Fibroblast of mammary gland (primary cell): ENCODE measurements at regions not wholly inside any gene's neighbourhood (a gene's known extent, or its start where the extent isn't known, plus 50 kb on each side); places are given as distances from the start of the nearest gene placed in this dataset.

Experiments
- DNase-seq: peaks from one replicate; pipeline ENCODE4 v3.0.0-alpha.2; 2010; ENCODE audit warnings: low read depth
- H3K4me3 ChIP-seq: 2 replicates; pipeline ENCODE4 v1.5.1; 2011; ENCODE audit warnings: low read depth, mild to moderate bottlenecking, low read length, moderate library complexity; ENCODE audit not compliant: control insufficient read depth
- TF ChIP-seq, protein P1 (sequence below): conservative IDR thresholded peaks from 2 replicates; pipeline ENCODE4 v1.5.1; 2011; ENCODE audit warnings: low read depth, low read length, inconsistent platforms; ENCODE audit not compliant: control insufficient read depth, insufficient read depth

DNA sequence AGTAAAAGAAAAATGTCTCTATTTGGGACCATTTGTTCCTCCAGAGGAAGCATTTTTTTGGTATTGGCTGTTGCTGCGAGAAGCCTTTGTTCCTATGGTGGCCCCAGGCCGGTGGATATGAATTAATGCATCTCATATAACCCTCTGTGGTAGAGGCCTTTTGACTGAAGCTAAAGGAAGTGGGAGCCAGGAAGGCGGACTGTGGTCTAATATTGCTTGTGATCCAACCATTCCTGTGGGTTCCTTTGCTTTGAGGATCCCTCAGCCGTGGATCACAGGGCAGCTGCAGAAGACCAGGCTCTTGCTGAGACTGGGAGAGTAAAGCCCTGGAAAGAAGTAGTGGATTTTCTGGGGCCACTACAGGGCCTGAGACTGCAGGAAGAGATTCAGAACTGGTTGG is 68.3 kb upstream of the NAV2 start:
- no peak for DNase-seq
- H3K4me3 ChIP-seq: no peak overlapping the region
- TF ChIP-seq, protein P1, sequence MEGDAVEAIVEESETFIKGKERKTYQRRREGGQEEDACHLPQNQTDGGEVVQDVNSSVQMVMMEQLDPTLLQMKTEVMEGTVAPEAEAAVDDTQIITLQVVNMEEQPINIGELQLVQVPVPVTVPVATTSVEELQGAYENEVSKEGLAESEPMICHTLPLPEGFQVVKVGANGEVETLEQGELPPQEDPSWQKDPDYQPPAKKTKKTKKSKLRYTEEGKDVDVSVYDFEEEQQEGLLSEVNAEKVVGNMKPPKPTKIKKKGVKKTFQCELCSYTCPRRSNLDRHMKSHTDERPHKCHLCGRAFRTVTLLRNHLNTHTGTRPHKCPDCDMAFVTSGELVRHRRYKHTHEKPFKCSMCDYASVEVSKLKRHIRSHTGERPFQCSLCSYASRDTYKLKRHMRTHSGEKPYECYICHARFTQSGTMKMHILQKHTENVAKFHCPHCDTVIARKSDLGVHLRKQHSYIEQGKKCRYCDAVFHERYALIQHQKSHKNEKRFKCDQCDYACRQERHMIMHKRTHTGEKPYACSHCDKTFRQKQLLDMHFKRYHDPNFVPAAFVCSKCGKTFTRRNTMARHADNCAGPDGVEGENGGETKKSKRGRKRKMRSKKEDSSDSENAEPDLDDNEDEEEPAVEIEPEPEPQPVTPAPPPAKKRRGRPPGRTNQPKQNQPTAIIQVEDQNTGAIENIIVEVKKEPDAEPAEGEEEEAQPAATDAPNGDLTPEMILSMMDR: no peak

DNA sequence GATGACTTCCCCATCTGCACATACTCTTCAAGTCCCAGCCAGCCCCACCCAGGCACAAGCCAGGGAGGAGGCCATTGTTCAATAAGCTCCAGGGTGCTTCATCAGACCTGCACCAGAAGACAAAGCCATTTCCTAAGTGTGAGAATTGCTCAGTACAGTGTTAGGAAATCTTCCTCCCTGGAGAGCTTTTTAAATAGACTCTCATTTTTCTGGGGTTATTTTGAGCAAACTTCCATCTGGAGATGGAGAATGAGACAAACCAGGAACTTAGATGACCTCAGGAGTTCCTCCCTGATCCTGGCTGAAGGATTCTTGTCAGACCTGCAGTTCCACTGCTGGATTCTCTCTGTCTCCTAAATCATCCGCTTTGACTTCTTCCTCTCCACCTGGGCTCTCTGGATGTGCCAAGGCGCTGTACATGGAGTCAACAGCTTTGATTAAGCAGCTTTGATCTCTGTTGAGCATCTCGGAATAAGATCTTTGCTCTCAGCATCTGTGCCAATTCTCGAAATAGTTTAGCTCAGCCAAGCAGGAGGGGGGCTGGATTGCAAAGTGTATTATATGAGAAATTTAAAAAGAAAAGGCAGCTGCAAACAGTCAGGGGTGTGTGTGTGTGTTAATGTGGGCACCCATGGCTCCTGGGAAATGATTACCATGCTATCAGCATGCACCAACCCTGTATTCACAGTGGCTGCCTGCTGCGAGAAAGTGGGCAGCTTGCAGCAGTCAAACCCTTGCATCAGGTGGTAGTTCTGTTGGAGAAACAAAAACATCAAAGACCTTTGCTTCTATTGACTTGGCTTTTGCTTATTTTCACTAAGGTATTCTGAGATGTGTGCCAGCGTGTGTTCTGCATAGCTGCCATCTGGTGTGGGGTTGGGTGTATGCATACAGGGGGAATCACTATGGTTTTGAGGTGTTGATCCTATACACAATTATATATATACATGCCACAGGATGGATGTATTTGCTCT is 70.2 kb upstream of the NAV2 start:
- DNase-seq: peak; percentile 88
- TF ChIP-seq, protein P1: no peak
- no peak overlapping the region for H3K4me3 ChIP-seq

GRCh38 chr11:19639603-19640105 is 73.0 kb upstream of the NAV2 start:
- TF ChIP-seq, protein P1: no peak
- DNase-seq: no peak
- H3K4me3 ChIP-seq: no peak overlapping the region

GRCh38 chr11:19635332-19635731 is 77.3 kb upstream of the NAV2 start:
- H3K4me3 ChIP-seq: no peak overlapping the region
- TF ChIP-seq, protein P1: no peak
- no peak for DNase-seq

GRCh38 chr11:19633276-19633675 is 79.4 kb upstream of the NAV2 start:
- DNase-seq: peak; percentile 62
- TF ChIP-seq, protein P1: no peak
- no peak overlapping the region for H3K4me3 ChIP-seq

DNA sequence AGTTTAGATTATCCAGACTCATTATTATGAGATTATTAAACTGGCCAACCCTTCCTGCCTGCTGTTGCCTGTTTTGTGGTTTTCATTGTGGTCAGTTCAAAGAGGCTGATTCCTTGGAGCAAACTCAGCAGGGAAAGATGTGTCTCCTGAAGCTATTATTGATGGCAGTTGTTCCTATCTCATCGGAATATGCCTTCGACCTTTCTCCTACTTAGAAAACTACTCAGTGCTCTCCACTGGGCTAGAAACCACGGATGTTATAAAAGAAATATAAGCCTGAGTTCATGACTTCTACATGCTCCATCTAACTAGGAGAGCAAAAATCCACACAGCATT is 80.2 kb upstream of the NAV2 start:
- DNase-seq: peak; percentile 83
- TF ChIP-seq, protein P1: no peak
- no peak overlapping the region for H3K4me3 ChIP-seq
